ENCODE measurements at regions not wholly inside any gene's neighbourhood (a gene's known extent, or its start where the extent isn't known, plus 50 kb on each side); places are given as distances from the start of the nearest gene placed in this dataset.

- TF ChIP-seq POLR2A (IDR thresholded peaks at IDR 0.05) (no peak), EP300 (IDR thresholded peaks at IDR 0.05) (no peak), POLR2AphosphoS5 (IDR thresholded peaks at IDR 0.05) (peak in 1 of 3 donors; percentile 17), CTCF (IDR thresholded peaks at IDR 0.05) (peak in 1 of 2 donors; percentile 11)
- no peak for DNase-seq (ENCODE audit: low spot score in 2 of 2)
- H3K27ac ChIP-seq = no peak overlapping the region
These were observed 86.7 kb upstream of the MAGEA4 start for GRCh38 chrX:151825925-151826485.

GRCh38 chrX:151828439-151829080 lies 84.1 kb upstream of the MAGEA4 start:
- Histone ChIP-seq H3K27ac (no peak overlapping the region), H3K9me3 (no peaks in the 10 kb centered on the region), H3K36me3 (no peaks in the 10 kb centered on the region), H3K4me3 (no peak overlapping the region), H3K4me1 (peaks cover 10% of the 10 kb centered on the region), H3K27me3 (no peaks in the 10 kb centered on the region)
- TF ChIP-seq EP300 (IDR thresholded peaks at IDR 0.05) (no peak), POLR2AphosphoS5 (IDR thresholded peaks at IDR 0.05) (no peak), POLR2A (IDR thresholded peaks at IDR 0.05) (no peak), CTCF (IDR thresholded peaks at IDR 0.05) (no peak)
- WGBS = 62% methylated on average over 2 of the region's 2 CpGs
- DNase-seq (ENCODE audit: low spot score in 2 of 2) = no peak

More at GRCh38 chrX:151825925-151826485, 86.7 kb upstream of the MAGEA4 start:
- Histone ChIP-seq H3K9me3 (no peaks in the 10 kb centered on the region), H3K27me3 (no peaks in the 10 kb centered on the region), H3K4me3 (no peak overlapping the region), H3K4me1 (peaks cover 10% of the 10 kb centered on the region), H3K36me3 (no peaks in the 10 kb centered on the region)
- 47% methylated on average over 4 of the region's 4 CpGs for WGBS

- 18% methylated on average over 4 of the region's 4 CpGs for WGBS
- DNase-seq (ENCODE audit: low spot score in 2 of 2) = no peak
- TF ChIP-seq POLR2AphosphoS5 (IDR thresholded peaks at IDR 0.05) (no peak), POLR2A (IDR thresholded peaks at IDR 0.05) (no peak), EP300 (IDR thresholded peaks at IDR 0.05) (no peak), CTCF (IDR thresholded peaks at IDR 0.05) (no peak)
- H3K27me3 ChIP-seq = no peaks in the 10 kb centered on the region
- no peak overlapping the region for H3K4me3 ChIP-seq
- H3K9me3 ChIP-seq = no peaks in the 10 kb centered on the region
- peaks cover 5% of the 10 kb centered on the region for H3K4me1 ChIP-seq
- H3K36me3 ChIP-seq = no peaks in the 10 kb centered on the region
- H3K27ac ChIP-seq = no peak overlapping the region
These were observed 81.8 kb upstream of the MAGEA4 start for GRCh38 chrX:151830911-151831310.

- H3K27me3 ChIP-seq = no peaks in the 10 kb centered on the region
- DNase-seq (ENCODE audit: low spot score in 2 of 2) = no peak
- no peaks in the 10 kb centered on the region for H3K4me1 ChIP-seq
- TF ChIP-seq CTCF (IDR thresholded peaks at IDR 0.05) = no peak
- no peak for TF ChIP-seq POLR2A (IDR thresholded peaks at IDR 0.05)
- TF ChIP-seq POLR2AphosphoS5 (IDR thresholded peaks at IDR 0.05) = no peak
- TF ChIP-seq EP300 (IDR thresholded peaks at IDR 0.05) = no peak
- H3K36me3 ChIP-seq = no peaks in the 10 kb centered on the region
- H3K4me3 ChIP-seq = no peak overlapping the region
- H3K9me3 ChIP-seq = no peaks in the 10 kb centered on the region
- H3K27ac ChIP-seq = no peak overlapping the region
- WGBS = 84% methylated on average over 3 of the region's 3 CpGs
These were observed 60.4 kb upstream of the MAGEA4 start for GRCh38 chrX:151852294-151852693.

- 67% methylated on average over 4 of the region's 4 CpGs for WGBS
- no peak for DNase-seq (ENCODE audit: low spot score in 2 of 2)
- H3K9me3 ChIP-seq = no peaks in the 10 kb centered on the region
- no peaks in the 10 kb centered on the region for H3K36me3 ChIP-seq
- no peaks in the 10 kb centered on the region for H3K4me1 ChIP-seq
- no peak overlapping the region for H3K4me3 ChIP-seq
- no peak overlapping the region for H3K27ac ChIP-seq
- TF ChIP-seq POLR2A (IDR thresholded peaks at IDR 0.05) (no peak), POLR2AphosphoS5 (IDR thresholded peaks at IDR 0.05) (no peak), CTCF (IDR thresholded peaks at IDR 0.05) (no peak), EP300 (IDR thresholded peaks at IDR 0.05) (no peak)
- H3K27me3 ChIP-seq = no peaks in the 10 kb centered on the region
These were observed 57.8 kb upstream of the MAGEA4 start for GRCh38 chrX:151854726-151855495.
